NCI-H1694 (cell line): ENCODE measurements at regions not wholly inside any gene's neighbourhood (a gene's known extent, or its start where the extent isn't known, plus 50 kb on each side); places are given as distances from the start of the nearest gene placed in this dataset.
"Not testable (repeated sequence)": the region's sequence is repeated elsewhere in the genome, so short reads cannot be mapped to it uniquely, and the experiment has no call there.

Experiments
- DNase-seq: peaks from one replicate; lab custom pipeline; 2025; lab: John Stamatoyannopoulos, UW

GRCh38 chr2:75432761-75433361, 127.9 kb downstream of the EVA1A start:
- no peak for DNase-seq

DNA sequence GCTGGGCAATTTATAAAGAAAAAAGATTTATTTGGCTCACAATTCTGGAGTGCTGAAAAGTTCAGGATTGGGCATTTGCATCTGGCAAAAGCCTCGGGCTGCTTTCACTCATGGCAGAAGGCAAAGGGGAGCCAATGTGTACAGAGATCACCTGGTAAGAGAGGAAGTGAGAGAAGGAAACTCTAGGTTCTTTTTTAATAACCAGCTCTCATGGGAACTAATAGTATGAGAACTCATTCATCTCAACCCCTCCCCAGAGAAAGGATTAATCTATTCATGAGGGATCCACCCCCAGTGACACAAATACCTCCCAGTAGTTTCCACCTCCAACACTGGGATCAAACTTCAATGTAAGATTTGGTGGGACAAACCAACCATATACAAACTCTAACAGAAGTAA, 129.0 kb downstream of the EVA1A start:
- no peak for DNase-seq

- DNase-seq: no peak
Measured at GRCh38 chr2:75431276-75431675, 129.5 kb downstream of the EVA1A start.

GRCh38 chr2:75430449-75430848, 130.3 kb downstream of the EVA1A start:
- not testable (repeated sequence) for DNase-seq

DNA sequence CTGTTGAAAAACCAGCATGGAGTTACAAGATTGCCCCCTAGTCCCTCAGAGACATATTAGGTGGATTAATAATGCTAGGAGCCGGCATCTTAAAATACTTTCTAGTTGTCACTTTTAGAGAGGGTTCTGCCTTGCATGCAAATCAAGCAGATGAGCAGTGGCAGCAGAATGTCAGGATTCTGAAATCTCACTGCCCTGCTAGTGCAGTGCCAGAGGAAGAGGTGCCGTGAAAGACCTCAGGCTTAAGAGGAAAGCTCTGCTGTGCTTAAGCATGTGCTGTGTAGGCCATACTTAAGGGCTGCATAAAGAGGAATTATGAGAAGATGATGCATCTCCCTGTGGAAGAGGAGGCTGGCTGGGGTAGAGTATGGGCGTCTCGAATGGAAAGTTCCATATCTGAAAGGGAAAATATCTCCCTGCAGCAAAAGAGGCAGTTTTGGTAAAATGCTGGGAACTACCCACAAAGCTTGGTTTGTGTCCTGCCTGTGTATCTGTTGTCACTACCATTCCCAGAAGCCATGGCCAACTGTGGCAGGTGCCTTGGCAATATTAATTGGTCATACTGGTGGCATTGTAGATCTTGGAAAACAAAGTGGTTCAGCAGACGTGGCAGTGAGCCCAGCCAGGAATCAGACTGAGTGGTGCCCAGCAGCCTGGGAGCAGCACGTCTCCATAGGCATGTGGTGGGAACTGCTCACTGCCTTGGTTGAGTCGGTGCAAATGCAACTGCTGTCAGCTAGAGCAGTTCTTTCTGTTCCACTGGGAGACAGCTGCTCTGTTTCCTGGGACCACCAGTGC, 131.9 kb downstream of the EVA1A start:
- no peak for DNase-seq

GRCh38 chr2:75428060-75428459, 132.7 kb downstream of the EVA1A start:
- no peak for DNase-seq

DNA sequence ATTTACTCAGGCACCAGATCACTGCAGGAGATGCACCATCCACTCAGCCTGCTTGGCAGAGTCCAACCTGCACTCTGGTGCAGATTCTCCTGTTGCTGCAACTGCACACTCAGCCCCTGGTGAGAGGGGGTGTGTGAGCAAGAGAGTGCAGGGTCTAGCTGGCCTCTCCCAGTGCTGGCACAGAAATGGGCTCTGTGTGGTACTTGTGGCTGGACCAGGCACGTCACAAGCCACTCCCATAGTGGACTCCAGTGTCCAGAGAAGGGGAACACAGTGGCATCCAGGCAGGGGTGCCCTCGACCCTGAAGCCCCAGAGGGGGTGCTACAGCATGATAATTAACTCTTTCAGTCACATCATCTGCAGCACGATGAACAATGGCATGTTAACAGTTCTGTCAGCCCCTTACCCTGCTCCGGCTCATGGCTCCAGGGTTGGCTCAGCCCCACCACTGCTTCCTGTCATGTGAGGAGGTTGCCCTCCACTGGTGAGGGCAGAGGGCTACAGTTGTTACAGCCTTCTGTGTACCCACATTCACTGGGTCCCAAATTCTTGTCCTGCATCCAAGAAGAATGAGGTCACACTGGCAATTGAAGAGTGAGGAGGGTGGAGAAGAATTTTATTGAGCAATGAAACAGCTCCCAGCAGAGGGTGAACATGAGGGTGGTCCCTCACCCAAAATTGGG, 135.7 kb downstream of the EVA1A start:
- no peak for DNase-seq

GRCh38 chr2:75421986-75422385, 138.8 kb downstream of the EVA1A start:
- DNase-seq: no peak

GRCh38 chr2:75416420-75417342, 144.1 kb downstream of the EVA1A start:
- no peak for DNase-seq

DNA sequence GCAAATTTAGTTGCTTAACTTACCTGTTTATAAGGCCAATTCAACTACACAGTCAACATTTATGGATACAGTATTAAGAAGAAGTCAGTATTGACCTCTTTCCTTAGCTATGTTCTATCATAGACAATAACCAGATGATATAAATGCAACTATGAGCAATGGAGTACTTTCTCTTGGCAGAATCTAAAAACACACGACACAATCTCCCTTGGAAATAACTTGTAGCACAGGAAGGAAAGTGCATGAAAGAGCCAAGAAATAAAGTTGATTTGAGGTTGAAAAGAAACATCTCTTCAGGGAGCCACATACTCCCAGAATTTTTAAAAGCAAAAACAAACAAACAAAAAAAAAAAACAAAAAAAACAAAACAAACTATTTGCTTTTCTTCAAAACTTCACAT, 145.0 kb downstream of the EVA1A start:
- no peak for DNase-seq

DNA sequence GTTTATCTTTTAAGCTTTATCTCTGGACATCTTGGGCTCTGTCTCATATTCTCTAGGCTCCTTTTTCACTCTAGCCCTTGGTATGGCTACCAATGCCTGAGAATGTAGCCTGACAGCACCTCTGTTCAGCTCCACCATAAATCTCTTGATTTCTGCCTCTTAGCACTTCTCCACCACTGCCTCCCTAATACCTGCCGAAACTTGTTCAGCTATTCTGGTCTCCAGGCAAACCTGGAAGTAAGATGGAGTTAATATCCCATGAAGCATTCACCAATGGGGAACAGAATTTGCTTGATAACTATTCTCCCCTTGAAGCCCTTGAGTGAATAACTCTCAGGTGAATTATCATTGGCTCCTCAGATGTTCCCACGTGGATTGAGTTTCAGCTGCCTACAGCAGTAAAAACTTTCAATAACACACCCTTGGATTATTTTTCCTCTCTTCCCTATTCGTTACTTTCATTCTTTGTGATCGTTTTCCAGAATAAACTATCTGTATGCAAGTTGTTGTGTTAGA, 145.6 kb downstream of the EVA1A start:
- DNase-seq: no peak

DNA sequence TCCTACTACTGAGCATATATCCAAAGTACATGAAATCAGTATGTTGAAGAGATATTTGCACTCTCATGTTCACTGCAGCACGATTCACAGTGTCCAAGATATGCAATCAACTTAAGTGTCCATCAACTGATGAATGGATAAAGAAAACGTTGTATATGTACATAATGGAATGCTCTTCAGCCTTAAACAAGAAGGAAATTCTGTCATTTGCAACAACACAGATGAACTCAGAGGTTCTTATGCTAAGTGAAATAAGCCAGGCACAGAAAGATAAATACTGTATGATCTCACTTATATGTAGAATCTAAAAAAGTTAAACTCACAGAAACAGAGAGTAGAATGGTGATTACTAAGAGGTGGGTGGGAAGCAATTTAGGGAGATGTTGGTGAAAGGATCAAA, 149.2 kb downstream of the EVA1A start:
- no peak for DNase-seq

GRCh38 chr2:75410702-75411101, 150.0 kb downstream of the EVA1A start:
- DNase-seq: no peak

DNA sequence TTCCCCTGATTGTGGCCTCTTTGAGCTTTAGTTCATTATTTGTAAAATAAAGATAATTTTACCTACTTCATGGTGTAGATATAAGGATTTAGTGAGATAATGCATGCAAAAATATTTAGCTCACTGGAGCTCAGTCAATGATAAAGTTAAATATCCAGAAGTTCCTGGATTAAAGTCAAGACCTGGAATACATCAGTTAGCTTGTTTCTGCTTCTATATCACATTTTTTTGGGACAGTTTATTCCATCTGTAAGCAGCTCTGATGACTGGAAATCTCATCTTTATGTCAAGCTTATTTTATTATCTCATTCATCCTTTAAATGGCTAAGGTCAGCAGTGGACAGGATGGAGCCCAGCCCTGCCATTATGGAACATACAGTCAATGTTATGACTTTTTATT, 152.0 kb downstream of the EVA1A start:
- no peak for DNase-seq

GRCh38 chr2:75407038-75407530, 153.7 kb downstream of the EVA1A start:
- no peak for DNase-seq

DNA sequence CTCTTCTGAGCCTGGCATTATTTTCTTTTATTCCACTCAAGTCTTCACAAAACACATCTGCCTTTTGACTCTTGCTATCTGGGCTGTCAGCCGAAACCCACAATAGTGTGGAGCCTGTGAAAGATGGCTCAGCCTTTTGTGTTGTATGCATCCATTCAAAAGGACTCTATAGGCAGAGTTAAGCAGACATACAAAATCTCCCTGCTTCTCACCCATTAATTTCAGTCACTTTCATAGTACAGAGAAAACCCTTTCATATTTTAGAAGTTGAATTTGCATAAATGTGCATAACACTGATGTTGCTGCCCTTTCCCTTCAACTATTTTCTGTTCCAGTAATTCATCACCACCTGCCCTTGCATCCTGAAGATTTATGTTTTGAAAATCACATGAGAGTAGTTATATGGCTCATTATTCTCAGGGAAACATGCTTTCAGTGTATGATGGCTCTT, 154.6 kb downstream of the EVA1A start:
- no peak for DNase-seq

DNA sequence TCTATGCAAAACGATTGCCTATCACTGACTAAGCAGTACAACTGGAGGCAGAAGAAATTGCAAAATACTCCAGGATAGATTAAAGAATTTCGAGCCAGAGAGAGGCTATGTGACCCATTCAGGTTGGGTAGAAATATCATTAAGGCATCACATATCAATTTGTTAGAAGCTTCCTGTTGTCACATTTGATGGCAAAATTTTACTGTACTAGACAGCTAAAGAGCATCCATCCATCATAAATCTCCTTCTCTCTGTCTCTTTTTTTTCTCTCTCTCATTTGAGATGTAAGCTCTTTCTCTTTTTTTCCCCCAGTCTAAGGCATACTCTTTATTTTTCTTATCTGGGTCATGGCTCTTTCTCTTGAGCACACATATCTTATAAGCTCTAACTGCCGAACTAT, 155.7 kb downstream of the EVA1A start:
- DNase-seq: no peak

DNA sequence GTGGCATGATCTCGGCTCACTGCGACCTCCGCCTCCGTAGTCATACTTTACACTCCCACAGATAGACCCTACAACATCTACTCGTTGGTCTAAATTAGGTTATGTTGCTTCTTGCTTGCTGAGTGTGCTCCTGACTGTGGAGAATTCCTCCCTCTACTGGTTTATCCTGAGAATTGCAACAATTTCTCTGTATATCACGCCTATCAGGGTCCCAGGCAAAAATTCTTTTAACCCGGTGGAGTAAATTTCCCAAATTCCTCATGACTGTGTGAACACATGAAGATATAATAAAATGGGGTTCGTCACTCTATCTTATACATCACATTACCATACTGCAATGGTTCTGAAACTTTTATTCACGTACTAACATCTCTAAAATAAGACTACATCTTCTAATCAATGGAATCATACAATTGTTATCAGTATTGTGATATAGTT, 156.7 kb downstream of the EVA1A start:
- peak; percentile 53 for DNase-seq

DNA sequence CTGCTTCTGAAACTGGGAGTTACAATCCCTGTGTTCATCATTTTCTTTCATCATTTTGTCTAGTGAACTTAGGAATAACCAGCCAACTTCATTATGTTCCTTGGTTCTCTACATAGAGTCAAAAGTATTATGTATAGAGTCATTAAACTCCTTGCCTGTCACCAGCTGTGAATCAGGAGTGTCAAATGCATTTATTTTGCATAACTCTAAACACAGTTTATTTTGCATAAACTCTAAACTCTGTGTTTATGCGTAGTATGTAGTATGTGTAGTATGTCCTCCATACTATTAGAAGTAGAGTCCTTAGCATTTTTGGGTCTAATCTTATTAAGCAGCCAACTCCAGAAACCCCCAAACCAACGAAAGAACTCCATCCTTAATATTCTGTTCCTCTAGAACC, 164.4 kb downstream of the EVA1A start:
- DNase-seq: no peak

GRCh38 chr2:75394764-75395163, 166.0 kb downstream of the EVA1A start:
- DNase-seq: not testable (repeated sequence)

GRCh38 chr2:75390169-75390568, 170.6 kb downstream of the EVA1A start:
- no peak for DNase-seq

GRCh38 chr2:75389271-75389670, 171.5 kb downstream of the EVA1A start:
- DNase-seq: no peak
